GM19023 (cell line): ENCODE measurements at regions not wholly inside any gene's neighbourhood (a gene's known extent, or its start where the extent isn't known, plus 50 kb on each side); places are given as distances from the start of the nearest gene placed in this dataset.
"Not testable (repeated sequence)": the region's sequence is repeated elsewhere in the genome, so short reads cannot be mapped to it uniquely, and the experiment has no call there.

Experiments
- ATAC-seq: cut with Tn5 transposase; IDR thresholded peaks from one replicate; pipeline ENCODE4 v1.9.1; 2021; ENCODE audit warnings: mild to moderate bottlenecking, moderate library complexity; ENCODE audit not compliant: unreplicated experiment

DNA sequence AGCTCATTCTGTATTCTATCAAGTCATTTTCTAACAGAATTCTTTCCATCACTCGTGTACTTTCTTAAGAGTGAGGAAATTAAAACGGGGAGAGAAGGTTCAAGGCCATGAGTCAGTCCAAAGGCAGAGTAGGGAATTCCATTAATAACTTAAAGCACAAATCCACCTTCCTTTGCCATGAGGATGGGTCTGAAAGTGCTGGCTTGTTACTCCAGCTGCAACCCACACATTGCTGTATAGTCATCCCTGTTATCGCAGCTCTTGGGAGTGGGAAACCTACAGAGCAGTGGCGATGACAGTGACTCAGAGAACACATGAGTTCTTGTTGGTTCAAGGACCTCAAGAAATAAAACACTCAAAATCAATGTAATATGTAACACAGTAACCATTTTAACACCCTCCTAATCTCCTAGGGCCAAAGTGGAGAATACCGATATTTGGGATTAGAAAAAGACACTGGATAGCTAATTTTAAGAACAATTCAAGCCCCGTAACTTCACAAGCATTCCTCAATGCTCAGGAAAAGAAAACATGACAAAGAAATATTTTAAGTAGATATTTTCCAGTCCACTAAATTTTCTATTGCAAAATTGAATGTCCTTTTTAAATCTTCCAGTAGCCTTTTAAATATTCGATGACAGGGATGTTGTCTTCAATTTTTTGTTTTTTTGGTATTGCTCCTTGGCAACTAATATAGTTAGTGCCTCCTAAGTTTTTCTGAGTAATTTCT, 179.9 kb upstream of the THBS1 start:
- ATAC-seq: no peak

DNA sequence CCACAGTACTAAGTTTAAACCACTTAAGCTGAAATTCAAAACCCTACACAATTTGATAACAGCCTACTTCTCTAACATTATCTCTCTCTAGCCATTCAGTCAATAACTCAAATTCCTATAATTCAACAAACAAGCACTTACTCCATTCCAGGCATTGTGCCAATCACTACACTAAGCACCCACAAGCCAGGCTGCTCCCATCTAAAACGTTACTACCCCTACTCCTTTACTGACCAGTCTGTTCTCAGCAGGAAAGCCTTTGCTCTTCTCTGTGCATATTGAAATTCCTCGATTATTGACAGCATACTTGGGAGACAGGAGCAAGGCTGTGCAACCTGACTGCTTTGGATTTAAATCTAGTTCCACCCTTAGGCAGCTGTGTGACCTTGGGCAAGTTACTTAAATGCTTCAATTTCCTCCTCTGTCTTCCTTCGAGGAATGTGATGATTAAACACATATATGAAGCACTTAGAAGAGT, 177.2 kb upstream of the THBS1 start:
- no peak for ATAC-seq

DNA sequence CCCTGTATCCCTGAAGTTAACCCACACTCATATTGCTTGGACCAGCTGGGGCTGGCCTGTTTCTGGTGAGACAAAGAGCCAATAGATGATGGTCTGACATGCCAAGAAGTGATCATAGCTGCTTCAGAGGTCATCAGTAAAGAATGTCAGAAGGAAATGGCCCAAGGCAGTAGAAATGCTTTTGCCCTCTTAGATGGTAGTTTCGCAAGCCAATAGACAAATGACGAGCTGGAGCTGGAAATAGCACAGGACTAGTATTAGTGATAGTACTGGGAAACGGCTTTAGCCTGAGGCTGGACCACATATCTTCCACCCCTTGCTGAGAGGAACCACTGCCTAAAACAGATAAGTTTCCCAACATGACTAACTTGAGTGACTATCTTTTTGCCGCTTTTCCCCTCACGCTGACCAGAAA, 176.1 kb upstream of the THBS1 start:
- no peak for ATAC-seq

DNA sequence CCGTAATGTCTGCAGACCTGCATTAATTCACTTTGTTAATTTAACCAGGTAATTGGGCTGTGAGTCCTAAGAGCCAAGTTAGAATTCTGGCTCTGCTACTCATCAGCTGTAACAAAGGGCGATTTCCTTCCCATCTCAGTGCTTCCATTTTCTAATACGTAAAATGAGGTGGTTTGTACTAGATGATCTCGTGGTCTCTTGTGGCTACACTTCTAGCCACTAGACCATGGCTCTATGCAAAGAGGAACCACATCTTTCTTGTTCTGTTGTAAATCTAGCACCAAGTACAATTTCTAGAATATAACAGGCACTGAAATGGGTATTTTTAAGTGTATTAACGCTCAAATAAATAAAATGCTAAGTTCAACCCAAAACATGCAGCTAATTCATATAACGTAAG, 174.4 kb upstream of the THBS1 start:
- no peak for ATAC-seq

DNA sequence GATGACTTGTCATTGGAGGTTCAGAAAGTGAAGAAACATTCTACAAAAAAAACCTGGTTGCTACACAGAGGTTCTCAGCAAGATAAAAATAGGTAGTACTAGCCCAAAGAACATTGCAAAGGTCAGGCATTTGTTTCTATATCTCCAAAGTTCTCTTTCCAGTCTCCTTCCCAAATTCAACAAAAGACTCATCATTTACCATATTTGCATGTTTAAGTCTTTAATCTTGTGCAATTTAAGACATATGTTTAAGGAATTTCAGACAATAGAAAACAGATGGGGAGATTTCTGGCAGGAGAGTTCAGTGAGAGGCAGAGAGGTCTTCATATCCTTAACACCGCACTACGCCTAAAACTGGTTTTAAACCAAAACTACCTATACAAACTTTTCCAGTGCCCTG, 173.8 kb upstream of the THBS1 start:
- ATAC-seq: no peak

DNA sequence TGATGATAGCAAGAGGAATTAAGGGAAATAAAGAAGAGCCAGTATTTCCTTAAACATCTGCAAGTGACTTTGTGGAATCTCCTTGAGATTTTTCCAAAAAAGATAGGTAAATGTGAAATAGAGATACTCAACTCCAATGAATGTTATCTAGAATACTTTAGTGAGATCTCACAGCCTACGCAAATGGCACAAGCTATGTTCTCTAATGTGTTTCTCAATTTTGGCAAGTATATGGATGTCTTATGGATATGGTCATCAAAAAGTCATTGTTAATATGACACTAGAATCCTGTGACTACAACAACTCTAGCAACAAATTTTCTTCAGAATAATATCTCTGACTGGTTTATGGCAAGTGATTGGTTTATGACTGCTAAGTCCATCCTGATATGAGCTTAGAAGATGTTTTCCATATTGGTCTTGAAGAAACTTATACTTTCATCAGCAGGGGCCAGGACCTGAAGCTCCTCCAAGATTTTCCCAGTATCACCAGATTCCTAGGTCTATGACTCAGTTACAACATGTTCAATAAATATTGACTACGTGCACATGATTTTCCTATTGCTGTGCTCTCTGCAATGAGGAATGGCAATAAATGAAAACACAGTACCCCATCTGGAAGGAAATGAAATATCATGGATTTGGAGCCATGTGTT, 170.9 kb upstream of the THBS1 start:
- ATAC-seq: no peak

DNA sequence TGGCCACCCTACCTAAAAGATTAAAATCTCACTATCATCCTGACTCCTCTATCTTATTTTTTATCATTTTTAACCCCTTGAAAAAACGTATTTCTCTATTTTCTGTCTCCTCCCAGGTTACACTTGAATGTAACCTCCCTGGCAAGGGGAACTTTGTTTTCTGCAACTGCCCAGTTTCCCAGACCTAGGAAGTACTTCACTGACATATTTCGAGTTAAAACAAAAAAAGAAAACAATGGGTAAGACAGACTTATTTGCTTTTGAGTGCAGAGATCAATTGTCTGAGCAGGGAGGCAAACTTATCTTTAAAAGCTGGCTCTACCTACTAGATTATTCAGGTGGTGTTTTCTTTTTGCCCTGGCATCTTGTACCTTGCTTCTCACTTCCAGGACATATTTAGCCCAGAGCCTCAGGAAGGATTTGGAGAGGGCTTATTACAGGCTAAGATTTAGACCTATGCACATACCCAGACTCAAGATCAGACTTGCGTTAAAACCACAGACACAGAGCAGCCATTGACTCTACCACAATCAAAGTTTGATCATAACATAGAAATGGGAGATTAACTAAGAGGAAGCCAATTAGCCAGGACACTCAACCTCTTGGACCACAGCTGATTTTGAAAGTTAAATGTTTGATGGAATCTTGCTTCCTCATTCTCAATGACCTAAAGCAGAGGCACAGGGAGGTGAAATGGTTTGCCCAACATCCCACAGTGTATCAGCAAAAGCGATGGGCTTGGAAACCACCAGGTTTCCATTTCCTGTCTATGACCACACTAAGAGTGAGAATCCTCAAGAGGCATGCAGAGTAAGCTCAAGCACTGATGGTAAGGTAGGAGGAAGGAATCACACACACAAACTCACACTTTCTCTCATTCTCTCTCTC, 169.5 kb upstream of the THBS1 start:
- peak; percentile 94 for ATAC-seq

DNA sequence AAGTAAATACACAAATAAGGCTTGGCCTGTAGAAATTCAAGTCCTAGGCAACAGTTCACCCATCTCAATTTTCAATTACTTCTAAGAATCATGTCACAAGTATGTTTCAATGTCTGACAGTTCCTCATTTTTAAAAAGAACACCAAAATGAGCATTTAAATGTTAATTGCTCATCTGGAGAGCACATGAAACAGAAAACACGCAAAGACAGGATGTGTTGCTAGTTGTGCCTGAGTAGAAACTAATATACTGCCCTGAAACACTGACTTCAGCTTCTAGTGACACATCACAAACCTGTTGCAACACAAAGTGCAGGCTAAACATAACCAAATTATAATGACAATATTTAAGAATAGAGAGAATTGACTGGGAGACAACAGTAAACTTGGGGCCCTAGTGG, 167.3 kb upstream of the THBS1 start:
- ATAC-seq: no peak

DNA sequence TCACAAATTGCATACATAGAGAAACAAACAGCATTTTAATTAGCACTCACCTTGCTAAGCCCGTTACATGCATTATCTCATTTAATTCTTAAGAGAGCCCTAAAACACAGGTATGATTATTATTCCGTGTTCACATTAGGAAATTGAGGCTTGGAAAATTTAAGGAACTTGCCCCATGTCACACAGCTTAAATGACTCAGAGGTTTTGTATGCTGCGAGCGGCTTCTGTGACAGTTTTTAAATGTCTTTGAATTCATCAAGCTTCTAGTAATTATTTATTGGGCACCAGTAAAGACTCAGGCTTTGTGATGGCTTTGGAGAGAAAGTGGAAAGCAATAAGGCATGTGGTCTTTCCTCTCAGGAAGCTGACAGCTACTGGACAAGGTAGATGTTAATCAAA, 166.7 kb upstream of the THBS1 start:
- no peak for ATAC-seq

DNA sequence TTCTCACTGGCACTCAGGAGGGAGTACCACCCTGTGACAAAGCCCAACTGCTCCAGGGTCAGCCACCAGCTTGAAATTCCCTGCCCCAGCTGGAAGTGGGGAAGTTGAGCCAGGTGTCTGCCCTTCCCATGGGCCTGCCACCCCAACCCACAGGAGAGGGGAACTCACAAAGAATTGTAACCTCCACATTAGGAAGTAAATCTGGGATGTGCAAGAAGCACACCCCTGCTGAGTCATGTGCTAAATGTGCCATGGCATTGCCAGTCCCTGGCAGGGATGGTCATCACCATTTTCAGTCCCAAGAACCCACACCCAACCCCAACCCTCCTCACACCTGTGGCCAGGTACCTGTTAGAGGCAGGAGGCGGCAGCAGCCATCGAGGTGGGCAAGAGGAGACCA, 165.2 kb upstream of the THBS1 start:
- ATAC-seq: no peak

DNA sequence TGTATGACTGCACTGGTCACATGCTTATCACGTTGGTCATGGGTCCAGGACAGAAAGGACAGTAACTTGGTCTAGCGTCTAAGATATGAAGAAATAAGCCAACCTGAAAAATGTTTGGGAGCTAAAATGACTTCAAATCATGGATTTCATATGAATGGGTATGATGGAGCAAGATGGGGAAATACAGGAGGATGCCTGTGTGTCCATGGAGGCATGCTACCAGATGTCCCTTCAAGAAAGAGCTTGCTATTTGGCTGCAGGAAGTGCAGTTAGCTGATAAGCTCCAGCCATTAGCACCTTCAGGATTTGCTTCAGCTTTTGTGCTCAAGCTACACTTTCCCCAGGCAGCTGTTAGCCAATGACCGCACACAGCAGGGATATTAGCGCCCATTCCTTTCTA, 164.6 kb upstream of the THBS1 start:
- ATAC-seq: no peak

DNA sequence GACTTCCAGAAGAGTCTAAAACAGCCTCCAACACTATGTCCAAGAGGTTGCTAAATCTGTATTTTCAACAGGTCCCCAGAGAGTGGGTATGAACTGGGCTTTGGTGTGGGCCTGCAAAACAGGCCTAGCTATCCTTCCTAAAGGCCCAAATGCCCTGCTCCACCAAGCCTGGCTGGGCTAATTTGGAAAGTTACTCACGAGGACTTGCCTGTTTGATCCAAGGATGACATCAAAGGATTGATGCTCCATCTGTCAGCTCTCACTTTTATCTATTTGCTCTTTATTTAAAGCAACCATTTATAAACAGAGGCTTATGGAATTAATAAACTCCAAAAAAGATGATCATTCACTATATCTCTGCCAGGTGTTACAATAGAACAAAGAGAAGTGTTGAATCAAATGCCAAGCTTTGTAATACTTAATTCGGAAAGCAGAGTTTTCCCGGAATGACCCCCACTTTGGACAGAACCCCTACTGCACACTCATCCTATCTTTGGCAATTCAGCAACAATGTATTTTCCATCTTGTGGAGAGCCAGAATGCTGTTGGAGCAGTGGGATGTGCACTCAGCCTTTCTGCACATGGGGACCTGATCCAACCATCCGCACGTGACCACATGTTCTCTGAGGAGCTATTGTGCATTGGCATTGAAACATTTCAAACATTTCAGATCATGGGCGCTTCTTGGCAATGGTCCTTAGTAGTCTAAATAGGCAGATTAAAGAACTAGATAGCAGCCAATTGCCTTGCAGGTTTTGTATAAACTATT, 163.3 kb upstream of the THBS1 start:
- ATAC-seq: no peak

DNA sequence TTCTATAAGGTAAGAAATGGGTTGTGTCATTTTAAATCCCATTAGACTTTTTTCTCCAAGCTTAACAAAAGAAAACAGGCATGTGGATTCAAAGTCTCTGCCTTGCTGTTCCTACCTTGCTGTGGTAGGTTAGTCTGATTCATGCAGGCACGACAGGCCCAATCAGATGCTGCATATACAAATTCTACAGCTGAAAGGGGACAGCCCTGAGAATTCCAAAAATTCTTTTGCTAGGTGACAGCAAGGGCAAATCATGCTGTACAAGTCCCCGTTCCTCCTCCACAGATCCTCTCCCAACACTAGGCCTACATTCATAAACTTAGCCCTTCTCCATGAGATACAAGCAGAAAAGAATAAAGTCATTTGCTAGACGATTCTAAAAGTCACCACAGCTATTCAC, 161.2 kb upstream of the THBS1 start:
- ATAC-seq: no peak

DNA sequence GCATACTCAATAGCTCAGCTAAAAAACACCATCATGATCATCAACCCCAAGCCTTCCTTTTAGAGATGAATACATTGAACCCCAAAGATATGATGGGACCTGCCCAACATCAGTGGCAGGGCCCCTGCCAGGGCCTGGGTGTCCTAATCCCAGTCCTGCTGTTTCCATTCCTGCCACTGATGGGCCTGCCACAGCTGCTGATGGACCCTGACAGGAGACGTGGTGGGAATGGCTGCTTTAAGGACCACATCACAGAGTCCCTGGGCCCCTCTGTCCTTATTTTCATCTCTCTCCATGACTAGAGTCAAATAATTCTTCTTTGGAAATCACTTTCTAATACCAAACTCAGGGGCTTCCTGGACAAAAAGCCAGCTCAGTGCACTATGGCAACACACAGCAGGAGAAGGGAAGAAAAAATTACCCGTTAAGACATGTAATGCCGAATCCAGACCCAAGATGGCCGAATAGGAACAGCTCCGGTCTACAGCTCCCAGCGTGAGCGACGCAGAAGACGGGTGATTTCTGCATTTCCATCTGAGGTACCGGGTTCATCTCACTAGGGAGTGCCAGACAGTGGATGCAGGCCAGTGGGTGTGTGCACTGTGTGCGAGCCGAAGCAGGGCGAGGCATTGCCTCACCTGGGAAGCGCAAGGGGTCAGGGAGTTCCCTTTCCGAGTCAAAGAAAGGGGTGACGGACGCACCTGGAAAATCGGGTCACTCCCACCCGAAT, 160.6 kb upstream of the THBS1 start:
- ATAC-seq: not testable (repeated sequence)

DNA sequence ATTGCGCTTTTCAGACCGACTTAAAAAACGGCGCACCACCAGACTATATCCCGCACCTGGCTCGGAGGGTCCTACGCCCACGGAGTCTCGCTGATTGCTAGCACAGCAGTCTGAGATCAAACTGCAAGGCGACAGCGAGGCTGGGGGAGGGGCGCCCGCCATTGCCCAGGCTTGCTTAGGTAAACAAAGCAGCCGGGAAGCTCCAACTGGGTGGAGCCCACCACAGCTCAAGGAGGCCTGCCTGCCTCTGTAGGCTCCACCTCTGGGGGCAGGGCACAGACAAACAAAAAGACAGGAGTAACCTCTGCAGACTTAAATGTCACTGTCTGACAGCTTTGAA, 160.1 kb upstream of the THBS1 start:
- ATAC-seq: not testable (repeated sequence)

DNA sequence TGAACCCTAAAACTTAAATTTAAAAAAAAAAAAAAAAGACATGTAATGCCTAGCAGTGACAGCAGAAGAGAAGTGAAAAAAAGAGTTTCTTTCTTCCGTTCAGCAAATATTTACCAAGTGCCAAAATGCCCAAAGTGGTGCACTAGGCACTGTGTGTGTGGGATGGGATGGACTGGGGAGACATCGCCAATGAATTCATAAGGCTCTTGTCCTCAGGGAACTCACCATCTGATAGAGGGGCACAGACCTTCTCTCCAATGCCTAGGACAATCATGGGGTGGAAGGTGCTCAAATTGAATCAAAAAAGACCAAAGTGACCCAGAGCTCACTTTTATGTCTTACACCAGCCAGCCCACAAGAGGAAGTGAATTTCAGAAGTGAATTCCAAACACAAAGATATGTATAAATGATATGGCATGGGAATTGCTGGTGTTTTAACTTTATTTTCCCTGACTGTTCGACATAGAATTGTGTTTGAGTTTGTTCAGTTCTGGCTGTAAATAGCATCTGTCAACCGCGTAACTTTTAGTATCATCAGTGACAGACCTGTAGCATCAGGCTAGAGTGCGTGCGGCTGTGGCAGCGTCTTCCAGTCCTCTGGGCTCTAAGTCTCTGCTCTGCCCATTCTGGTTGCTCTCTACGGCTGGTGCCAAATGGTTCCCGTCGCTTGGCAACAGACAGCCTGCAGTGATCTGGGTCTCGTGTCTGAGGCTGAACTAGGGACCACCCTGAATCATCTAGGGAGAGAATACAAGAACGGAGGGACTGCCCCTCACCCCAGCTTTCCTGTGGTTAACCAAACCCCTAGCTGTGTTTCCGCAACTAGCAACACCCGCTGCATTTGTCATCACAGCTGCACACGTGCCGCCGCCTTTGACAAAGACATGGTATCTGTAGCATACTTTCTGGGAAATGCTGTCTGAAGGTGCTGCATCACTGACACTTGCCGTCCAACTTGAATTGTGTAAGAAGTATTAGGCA, 154.0 kb upstream of the THBS1 start:
- ATAC-seq: peak; percentile 85

DNA sequence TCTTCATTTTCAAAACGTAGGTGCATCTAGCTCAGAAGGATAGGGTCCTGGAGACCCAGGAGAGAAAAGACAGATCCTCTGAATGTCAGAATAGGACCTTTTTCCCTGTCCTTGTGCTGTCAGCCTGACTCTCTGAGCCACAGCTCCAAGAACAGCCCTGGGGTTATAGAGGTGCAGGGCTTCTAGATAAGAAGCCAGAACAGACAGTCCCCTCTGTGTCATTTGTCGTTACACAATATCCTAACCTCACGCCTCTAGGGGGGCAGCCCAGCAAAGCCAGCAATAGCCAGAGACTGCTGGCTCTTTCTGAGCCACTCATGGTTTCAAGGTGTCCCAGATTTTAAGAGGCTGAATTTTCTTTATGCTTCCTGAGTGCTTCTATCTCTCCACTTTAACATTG, 153.2 kb upstream of the THBS1 start:
- ATAC-seq: no peak

DNA sequence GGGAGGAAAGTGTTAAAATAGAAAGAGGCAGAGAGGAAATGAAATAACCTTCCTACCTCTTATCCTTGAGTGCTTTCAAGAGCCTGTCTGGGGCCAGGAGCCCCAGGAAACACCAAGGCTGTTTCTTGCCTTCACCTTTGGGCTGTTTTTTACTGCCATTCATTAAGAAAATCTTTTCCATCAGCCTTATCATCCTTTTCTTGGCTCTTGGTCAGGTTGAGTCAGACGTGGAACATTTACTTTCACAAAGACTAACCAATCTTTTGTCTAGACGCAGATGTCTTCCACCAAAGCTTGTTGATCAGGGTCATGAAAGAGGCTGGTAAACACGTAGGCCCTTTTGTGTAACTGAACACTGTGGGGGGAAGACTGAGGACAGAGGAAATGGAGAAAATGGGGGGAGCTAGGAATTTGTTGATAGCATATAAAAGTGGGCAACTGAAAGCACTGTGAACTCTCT, 151.0 kb upstream of the THBS1 start:
- ATAC-seq: no peak

DNA sequence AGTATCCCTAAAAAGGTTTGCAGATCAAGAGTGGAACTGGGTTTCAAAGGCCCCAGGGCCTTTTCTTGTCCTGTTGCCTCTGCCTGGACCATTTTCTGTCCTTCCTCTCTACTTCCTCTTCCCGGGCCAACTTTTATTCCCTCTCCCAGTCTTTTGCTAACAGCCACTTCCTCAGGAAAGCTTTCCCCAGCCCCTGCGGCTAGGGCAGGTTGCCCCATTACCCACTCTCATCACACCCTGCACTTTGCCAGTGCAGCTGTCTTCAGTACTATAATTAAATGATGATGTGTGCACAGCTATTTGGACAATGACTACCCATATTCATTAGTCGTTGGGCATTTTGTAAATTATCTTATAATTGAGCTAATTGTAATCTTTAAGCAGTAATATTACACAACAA, 150.5 kb upstream of the THBS1 start:
- ATAC-seq: no peak
